Esophagus muscularis mucosa (tissue), 4 donors: ENCODE measurements at regions not wholly inside any gene's neighbourhood (a gene's known extent, or its start where the extent isn't known, plus 50 kb on each side); places are given as distances from the start of the nearest gene placed in this dataset.
"Not testable (repeated sequence)": the region's sequence is repeated elsewhere in the genome, so short reads cannot be mapped to it uniquely, and the experiment has no call there.

Experiments used
- DNase-seq: peaks from one replicate; pipeline ENCODE4 v3.0.0-alpha.2; 2017; ENCODE audit errors: extremely low spot score
- H3K27ac ChIP-seq, 4 donors: fragments of 200-600 bp; sonication (generic); replicated peaks in 1 of 4; 1 replicate in 3 of 4; 2 replicates in 1 of 4; pipeline ENCODE4 v1.5.1; 2016 to 2019; ENCODE audit warnings: mild to moderate bottlenecking in 1 of 4
- H3K27me3 ChIP-seq, 4 donors: fragments of 200-600 bp; sonication (generic); one replicate each; pipeline versions ENCODE4 v1.5.1 to v1.6.0; 2016 to 2019
- H3K36me3 ChIP-seq, 4 donors: fragments of 200-600 bp; sonication (generic); one replicate each; pipeline ENCODE4 v1.5.1; 2016 to 2019
- H3K4me1 ChIP-seq, 4 donors: fragments of 200-600 bp; sonication (generic); one replicate each; pipeline ENCODE4 v1.5.1; 2016 to 2019
- H3K4me3 ChIP-seq, 4 donors: fragments of 200-600 bp; sonication (generic); 1 replicate in 2 of 4; 2 replicates in 2 of 4; pipeline ENCODE4 v1.5.1; 2016 to 2019; ENCODE audit warnings: mild to moderate bottlenecking in 4 of 4, moderate library complexity in 1 of 4
- H3K9me3 ChIP-seq, 4 donors: fragments of 200-600 bp; sonication (generic); 1 replicate in 3 of 4; 2 replicates in 1 of 4; pipeline ENCODE4 v1.5.1; 2016 to 2019
- EP300 ChIP-seq: sonication (generic); formaldehyde crosslinking; IDR thresholded peaks from one replicate; pipeline ENCODE4 v1.6.1; 2017; ENCODE audit warnings: antibody characterized with exemption
- POLR2A ChIP-seq: fragments of 450-650 bp; IDR thresholded peaks from one replicate; pipeline ENCODE4 v1.6.1; 2017; ENCODE audit warnings: antibody characterized with exemption, moderate library complexity, mild to moderate bottlenecking, low read depth
- POLR2AphosphoS5 ChIP-seq, 2 donors: sonication (generic); formaldehyde crosslinking; IDR thresholded peaks; one replicate each; pipeline ENCODE4 v1.6.1; 2017; ENCODE audit warnings: antibody characterized with exemption in 2 of 2
- WGBS: methylation state at CpG from one replicate; pipeline ENCODE4 v1.1.5; 2018; 5-methylcytosine and 5-hydroxymethylcytosine counted together
- intact Hi-C: fragments of 100-400 bp; cut with DNase I; formaldehyde crosslinking; loops from one replicate; pipeline ENCODE4 v1.15.1; 2023
- TF ChIP-seq, protein P1 (sequence below), 3 experiments: fragments of 200-600 bp in 2 of 3; fragments of 450-650 bp in 1 of 3; sonication (generic) in 2 of 3; IDR thresholded peaks; one replicate each; pipeline ENCODE4 v1.5.1; 2017 to 2019; ENCODE audit warnings: antibody characterized with exemption in 3 of 3, mild to moderate bottlenecking in 2 of 3, moderate library complexity in 1 of 3

DNA sequence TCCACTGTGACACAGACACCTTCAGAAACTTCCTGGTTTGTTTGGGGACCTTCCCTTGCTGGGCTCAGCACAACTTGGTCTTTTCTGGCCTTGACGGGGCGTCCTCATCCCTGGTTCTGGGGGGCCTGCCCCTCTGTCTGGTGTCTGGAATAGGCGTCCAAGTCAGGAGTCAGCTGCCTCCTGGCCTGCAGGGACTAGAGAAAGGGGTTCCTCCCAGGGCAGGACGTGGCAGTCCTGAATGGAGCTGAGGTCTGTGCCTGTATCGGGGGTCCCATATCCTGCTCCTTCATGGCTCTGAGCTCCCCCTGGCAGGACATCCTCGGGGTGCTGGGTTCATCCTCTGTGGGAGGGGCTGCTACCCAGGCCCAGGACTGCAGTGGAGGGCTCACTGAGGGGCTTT lies 384.0 kb downstream of the TMEM121 start:
- H3K27ac ChIP-seq: no peak overlapping the region
- no peaks in the 10 kb centered on the region for H3K36me3 ChIP-seq
- 52% methylated on average over 2 of the region's 6 CpGs for WGBS
- H3K9me3 ChIP-seq: peaks cover 0 to 10% (median 2%) of the 10 kb centered on the region in 4 donors
- TF ChIP-seq POLR2A (no peak), EP300 (no peak), POLR2AphosphoS5 (IDR thresholded peaks at IDR 0.05) (no peak)
- TF ChIP-seq, protein P1, sequence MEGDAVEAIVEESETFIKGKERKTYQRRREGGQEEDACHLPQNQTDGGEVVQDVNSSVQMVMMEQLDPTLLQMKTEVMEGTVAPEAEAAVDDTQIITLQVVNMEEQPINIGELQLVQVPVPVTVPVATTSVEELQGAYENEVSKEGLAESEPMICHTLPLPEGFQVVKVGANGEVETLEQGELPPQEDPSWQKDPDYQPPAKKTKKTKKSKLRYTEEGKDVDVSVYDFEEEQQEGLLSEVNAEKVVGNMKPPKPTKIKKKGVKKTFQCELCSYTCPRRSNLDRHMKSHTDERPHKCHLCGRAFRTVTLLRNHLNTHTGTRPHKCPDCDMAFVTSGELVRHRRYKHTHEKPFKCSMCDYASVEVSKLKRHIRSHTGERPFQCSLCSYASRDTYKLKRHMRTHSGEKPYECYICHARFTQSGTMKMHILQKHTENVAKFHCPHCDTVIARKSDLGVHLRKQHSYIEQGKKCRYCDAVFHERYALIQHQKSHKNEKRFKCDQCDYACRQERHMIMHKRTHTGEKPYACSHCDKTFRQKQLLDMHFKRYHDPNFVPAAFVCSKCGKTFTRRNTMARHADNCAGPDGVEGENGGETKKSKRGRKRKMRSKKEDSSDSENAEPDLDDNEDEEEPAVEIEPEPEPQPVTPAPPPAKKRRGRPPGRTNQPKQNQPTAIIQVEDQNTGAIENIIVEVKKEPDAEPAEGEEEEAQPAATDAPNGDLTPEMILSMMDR (IDR thresholded peaks at IDR 0.05): no peak
- intact Hi-C loops: no loop called here
- H3K4me1 ChIP-seq: no peaks in the 10 kb centered on the region
- DNase-seq: no peak
- H3K4me3 ChIP-seq: no peak overlapping the region
- H3K27me3 ChIP-seq: peaks cover 0 to 6% (median 0%) of the 10 kb centered on the region in 4 donors

DNA sequence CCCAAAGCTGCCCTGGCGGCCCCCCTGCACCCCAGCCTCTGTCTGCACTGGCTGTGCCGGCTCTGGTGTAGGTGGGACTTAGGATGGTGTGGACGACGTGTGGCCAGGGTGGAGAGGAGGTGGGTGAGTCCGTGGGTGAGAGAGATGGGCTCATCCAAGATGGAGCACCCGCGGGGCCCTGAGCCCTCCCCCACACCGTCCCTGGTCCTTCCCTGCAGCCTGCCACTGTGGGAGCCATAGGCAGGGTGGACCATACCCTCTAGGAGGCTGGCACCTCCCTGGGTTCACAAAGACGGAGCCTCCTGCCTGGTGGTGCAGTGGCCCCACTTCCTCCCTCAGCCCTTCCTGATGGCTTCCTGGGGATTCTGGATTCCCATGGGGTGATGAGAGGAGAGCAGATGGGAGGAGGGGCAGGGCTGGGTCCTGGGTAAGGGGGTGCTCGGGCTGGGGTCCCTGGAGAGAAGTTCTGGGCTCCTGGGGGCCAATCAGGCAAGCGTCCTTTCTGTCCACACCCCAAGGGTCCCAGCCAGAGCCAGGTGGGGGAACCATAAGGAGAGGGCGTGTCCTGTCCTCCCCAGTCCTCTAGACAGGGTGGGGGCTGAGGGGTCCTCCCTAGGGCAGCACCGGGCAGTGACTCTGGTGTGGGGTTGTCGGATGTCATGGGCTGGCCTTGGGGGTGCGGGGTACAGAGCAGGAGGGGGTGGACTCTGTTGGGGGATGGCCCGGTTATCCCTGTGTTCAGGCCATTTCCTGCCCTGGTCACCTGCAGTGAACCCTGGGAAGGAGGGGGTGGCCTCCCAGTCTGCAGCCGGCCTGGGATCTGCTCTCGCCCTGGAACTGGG lies 384.8 kb downstream of the TMEM121 start:
- Histone ChIP-seq H3K36me3 (no peaks in the 10 kb centered on the region), H3K27ac (no peak overlapping the region), H3K27me3 (peaks cover 0 to 6% (median 0%) of the 10 kb centered on the region in 4 donors), H3K4me3 (no peak overlapping the region), H3K9me3 (peaks cover 0 to 15% (median 2%) of the 10 kb centered on the region in 4 donors), H3K4me1 (no peaks in the 10 kb centered on the region)
- WGBS: 80% methylated on average over 1 of the region's 18 CpGs
- intact Hi-C loops: no loop called here
- DNase-seq: no peak
- TF ChIP-seq EP300: no peak
- TF ChIP-seq, protein P1 (IDR thresholded peaks at IDR 0.05): no peak
- TF ChIP-seq POLR2AphosphoS5 (IDR thresholded peaks at IDR 0.05): no peak
- TF ChIP-seq POLR2A: no peak

DNA sequence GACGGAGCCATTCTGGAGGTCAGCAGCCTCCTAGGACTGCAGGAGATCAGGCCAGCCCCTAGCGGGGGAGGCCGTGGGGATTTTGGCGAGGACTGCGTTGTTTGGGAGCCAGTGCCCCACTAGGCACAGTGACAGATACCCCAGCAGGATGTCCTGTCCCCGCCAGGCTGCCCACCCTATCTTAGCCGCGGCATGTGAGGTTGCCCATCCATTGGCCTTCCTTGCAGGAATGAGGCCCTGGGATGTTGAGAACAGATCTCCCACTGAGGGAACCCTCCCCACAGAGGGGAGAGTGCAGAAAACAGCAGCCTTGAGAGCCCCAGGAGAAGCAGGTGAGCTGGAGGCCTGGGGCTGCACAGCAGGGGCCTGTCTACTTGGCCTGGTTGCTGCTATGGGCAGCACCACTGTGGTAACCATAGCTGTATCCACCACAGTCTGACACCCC lies 385.5 kb downstream of the TMEM121 start:
- peaks cover 0 to 13% (median 0%) of the 10 kb centered on the region in 4 donors for H3K9me3 ChIP-seq
- H3K27me3 ChIP-seq, H3K4me3 ChIP-seq, H3K36me3 ChIP-seq, H3K4me1 ChIP-seq, DNase-seq, intact Hi-C loops, H3K27ac ChIP-seq: not testable (repeated sequence)
- no CpG with 5 or more reads among the region's 8 CpGs for WGBS

DNA sequence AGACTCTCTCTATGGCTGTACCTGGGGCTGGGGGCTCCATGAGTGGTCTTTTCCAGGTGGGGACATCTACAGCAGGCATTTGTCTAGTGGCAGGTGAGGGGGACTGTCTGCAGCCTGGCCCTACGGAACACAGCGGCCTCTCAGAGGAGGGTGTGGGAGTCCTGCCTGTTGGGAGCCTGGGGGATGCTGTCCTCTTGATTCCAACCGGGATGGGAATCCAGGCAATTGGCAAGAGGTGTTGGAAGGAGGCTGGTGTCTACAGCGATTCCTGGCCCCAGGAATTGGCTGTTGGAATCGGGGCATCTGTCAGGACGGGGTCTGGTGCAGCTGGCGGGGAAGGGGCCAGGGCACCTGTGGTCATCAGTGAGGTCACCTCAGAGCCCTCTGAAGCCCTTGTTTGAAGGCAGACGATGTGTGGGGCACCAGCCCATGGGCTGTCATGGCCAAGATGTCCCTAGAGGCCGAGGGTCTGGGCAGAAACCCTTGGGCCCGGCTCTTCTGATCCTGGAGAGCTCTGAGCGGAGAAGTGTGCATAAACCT lies 386.3 kb downstream of the TMEM121 start:
- TF ChIP-seq EP300 (no peak), POLR2A (no peak), POLR2AphosphoS5 (IDR thresholded peaks at IDR 0.05) (no peak)
- TF ChIP-seq, protein P1 (IDR thresholded peaks at IDR 0.05): no peak
- intact Hi-C loops: no loop called here
- Histone ChIP-seq H3K36me3 (no peaks in the 10 kb centered on the region), H3K4me3 (no peak overlapping the region), H3K27me3 (peaks cover 0 to 9% (median 0%) of the 10 kb centered on the region in 4 donors), H3K27ac (no peak overlapping the region), H3K4me1 (no peaks in the 10 kb centered on the region), H3K9me3 (peaks cover 0 to 11% (median 0%) of the 10 kb centered on the region in 4 donors)
- DNase-seq: no peak
- no CpG with 5 or more reads among the region's 11 CpGs for WGBS

DNA sequence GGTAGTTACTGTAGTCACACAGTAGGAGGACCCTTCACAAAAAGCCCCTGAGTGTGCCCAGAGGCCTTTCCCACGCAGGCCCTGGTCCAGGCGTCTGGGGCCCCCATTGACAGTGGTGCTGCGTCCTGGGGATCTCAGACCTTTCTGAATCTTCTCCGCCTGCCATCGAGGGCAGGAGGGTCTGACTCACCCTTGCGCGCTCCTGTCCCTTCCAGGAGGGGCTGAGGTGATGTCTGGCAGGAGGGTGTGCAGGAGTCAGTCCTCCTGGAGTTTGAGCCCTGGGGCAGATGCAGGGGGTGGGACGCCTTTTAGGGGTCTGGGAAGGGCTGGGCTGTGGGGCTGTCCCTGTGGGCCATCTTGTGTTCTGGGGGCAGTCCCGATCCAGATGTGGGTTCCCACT lies 386.8 kb downstream of the TMEM121 start:
- Histone ChIP-seq H3K4me1 (no peaks in the 10 kb centered on the region), H3K36me3 (no peaks in the 10 kb centered on the region), H3K27ac (no peak overlapping the region), H3K4me3 (no peak overlapping the region), H3K27me3 (peaks cover 0 to 9% (median 0%) of the 10 kb centered on the region in 4 donors), H3K9me3 (peaks cover 0 to 11% (median 0%) of the 10 kb centered on the region in 4 donors)
- no peak for TF ChIP-seq POLR2AphosphoS5 (IDR thresholded peaks at IDR 0.05)
- no peak for TF ChIP-seq POLR2A
- TF ChIP-seq, protein P1 (IDR thresholded peaks at IDR 0.05): no peak
- no peak for TF ChIP-seq EP300
- WGBS: 100% methylated on average over 1 of the region's 9 CpGs
- DNase-seq: no peak
- intact Hi-C loops: no loop called here
